ENCODE measurements at regions not wholly inside any gene's neighbourhood (a gene's known extent, or its start where the extent isn't known, plus 50 kb on each side); places are given as distances from the start of the nearest gene placed in this dataset.

GRCh38 chr3:110393941-110394340 is 677.7 kb upstream of the NECTIN3 start:
- TF ChIP-seq, protein P1, sequence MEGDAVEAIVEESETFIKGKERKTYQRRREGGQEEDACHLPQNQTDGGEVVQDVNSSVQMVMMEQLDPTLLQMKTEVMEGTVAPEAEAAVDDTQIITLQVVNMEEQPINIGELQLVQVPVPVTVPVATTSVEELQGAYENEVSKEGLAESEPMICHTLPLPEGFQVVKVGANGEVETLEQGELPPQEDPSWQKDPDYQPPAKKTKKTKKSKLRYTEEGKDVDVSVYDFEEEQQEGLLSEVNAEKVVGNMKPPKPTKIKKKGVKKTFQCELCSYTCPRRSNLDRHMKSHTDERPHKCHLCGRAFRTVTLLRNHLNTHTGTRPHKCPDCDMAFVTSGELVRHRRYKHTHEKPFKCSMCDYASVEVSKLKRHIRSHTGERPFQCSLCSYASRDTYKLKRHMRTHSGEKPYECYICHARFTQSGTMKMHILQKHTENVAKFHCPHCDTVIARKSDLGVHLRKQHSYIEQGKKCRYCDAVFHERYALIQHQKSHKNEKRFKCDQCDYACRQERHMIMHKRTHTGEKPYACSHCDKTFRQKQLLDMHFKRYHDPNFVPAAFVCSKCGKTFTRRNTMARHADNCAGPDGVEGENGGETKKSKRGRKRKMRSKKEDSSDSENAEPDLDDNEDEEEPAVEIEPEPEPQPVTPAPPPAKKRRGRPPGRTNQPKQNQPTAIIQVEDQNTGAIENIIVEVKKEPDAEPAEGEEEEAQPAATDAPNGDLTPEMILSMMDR (IDR thresholded peaks at IDR 0.05; ENCODE audit: poor library complexity), result no peak
- TF ChIP-seq EZH2 (IDR thresholded peaks at IDR 0.05; ENCODE audit: borderline replicate concordance) (no peak), EZH2phosphoT487 (IDR thresholded peaks at IDR 0.05; ENCODE audit: low read depth, severe bottlenecking, unreplicated experiment) (no peak)
